Keratinocyte (primary cell): ENCODE measurements at regions not wholly inside any gene's neighbourhood (a gene's known extent, or its start where the extent isn't known, plus 50 kb on each side); places are given as distances from the start of the nearest gene placed in this dataset.

ENCODE experiments used
- DNase-seq: peaks from one replicate; pipeline ENCODE4 v3.0.0-alpha.2; 2011; ENCODE audit warnings: low read depth, missing footprints, low spot score
- FAIRE-seq: peaks from 2 replicates; lab custom pipeline; 2011; peaks lifted over from hg19 to GRCh38; lab: Jason Lieb, UNC
- H2AFZ ChIP-seq: 2 replicates; pipeline ENCODE4 v1.6.0; 2012; ENCODE audit warnings: low read length, control low read depth, inconsistent platforms; ENCODE audit not compliant: control insufficient read depth
- H3K27ac ChIP-seq: 2 replicates; pipeline ENCODE4 v1.5.1; 2011; ENCODE audit warnings: low read length; ENCODE audit not compliant: control insufficient read depth, insufficient read depth
- H3K27me3 ChIP-seq: 3 replicates; pipeline ENCODE4 v1.6.0; 2011; ENCODE audit warnings: low read length; ENCODE audit not compliant: control insufficient read depth, insufficient read depth; ENCODE audit errors: extremely low read depth
- H3K36me3 ChIP-seq, 2 experiments: 2 replicates in 1 of 2; 3 replicates in 1 of 2; pipeline ENCODE4 v1.5.1; 2011; ENCODE audit warnings: low read length in 2 of 2, mild to moderate bottlenecking in 1 of 2; ENCODE audit not compliant: control insufficient read depth in 2 of 2, insufficient read depth in 2 of 2; ENCODE audit errors: extremely low read depth in 1 of 2
- H3K4me1 ChIP-seq: 3 replicates; pipeline ENCODE4 v1.5.1; 2011; ENCODE audit warnings: low read length; ENCODE audit not compliant: control insufficient read depth, insufficient read depth; ENCODE audit errors: extremely low read depth
- H3K4me2 ChIP-seq: 3 replicates; pipeline ENCODE4 v1.6.0; 2011; ENCODE audit warnings: low read depth, low read length; ENCODE audit not compliant: control insufficient read depth, insufficient read depth; ENCODE audit errors: extremely low read depth
- H3K4me3 ChIP-seq, 3 experiments: fragments of 200-600 bp in 1 of 3; sonication (generic) in 1 of 3; 2 replicates in 2 of 3; 3 replicates in 1 of 3; pipeline ENCODE4 v1.5.1; 2011 to 2016; ENCODE audit warnings: low read length in 3 of 3, mild to moderate bottlenecking in 3 of 3, control low read depth in 2 of 3, inconsistent platforms in 1 of 3, low read depth in 1 of 3, mixed read lengths in 1 of 3, mixed run types in 1 of 3, moderate library complexity in 1 of 3; ENCODE audit not compliant: control insufficient read depth in 2 of 3, insufficient read depth in 2 of 3; ENCODE audit errors: extremely low read depth in 1 of 3
- H3K79me2 ChIP-seq: 2 replicates; pipeline ENCODE4 v1.6.0; 2012; ENCODE audit warnings: low read length; ENCODE audit not compliant: control insufficient read depth, insufficient read depth
- H3K9ac ChIP-seq: 3 replicates; pipeline ENCODE4 v1.6.0; 2011; ENCODE audit warnings: low read length; ENCODE audit not compliant: control insufficient read depth, insufficient read depth; ENCODE audit errors: extremely low read depth
- H3K9me1 ChIP-seq: 3 replicates; pipeline ENCODE4 v1.6.0; 2011; ENCODE audit warnings: low read length; ENCODE audit not compliant: control insufficient read depth, insufficient read depth; ENCODE audit errors: extremely low read depth
- H3K9me3 ChIP-seq: 2 replicates; pipeline ENCODE4 v1.5.1; 2012; ENCODE audit warnings: low read depth, low read length; ENCODE audit not compliant: control insufficient read depth
- H4K20me1 ChIP-seq: 3 replicates; pipeline ENCODE4 v1.6.0; 2011; ENCODE audit warnings: low read length; ENCODE audit not compliant: control insufficient read depth, insufficient read depth; ENCODE audit errors: extremely low read depth
- EZH2 ChIP-seq: IDR thresholded peaks from one replicate; pipeline ENCODE4 v1.6.1; 2012; ENCODE audit warnings: inconsistent platforms, mild to moderate bottlenecking, low read length, moderate library complexity
- dilution Hi-C: fragments of 300-500 bp; cut with MboI; formaldehyde crosslinking; loops from one replicate; pipeline ENCODE4 v1.7.0; 2020; ENCODE audit warnings: low sequenced_read_pairs; ENCODE audit not compliant: extremely low pct_ligation_motif_present
- TF ChIP-seq, protein P1 (sequence below), 3 experiments: IDR thresholded peaks in 1 of 3; conservative IDR thresholded peaks in 1 of 3; optimal IDR thresholded peaks in 1 of 3; 2 replicates in 2 of 3; 3 replicates in 1 of 3; pipeline versions ENCODE3 to v1.5.1; 2011; ENCODE audit warnings: low read length in 3 of 3, mild to moderate bottlenecking in 3 of 3, moderate library complexity in 2 of 3, control low read depth in 1 of 3, inconsistent platforms in 1 of 3; ENCODE audit not compliant: insufficient read depth in 2 of 3; ENCODE audit errors: extremely low read depth in 1 of 3

DNA sequence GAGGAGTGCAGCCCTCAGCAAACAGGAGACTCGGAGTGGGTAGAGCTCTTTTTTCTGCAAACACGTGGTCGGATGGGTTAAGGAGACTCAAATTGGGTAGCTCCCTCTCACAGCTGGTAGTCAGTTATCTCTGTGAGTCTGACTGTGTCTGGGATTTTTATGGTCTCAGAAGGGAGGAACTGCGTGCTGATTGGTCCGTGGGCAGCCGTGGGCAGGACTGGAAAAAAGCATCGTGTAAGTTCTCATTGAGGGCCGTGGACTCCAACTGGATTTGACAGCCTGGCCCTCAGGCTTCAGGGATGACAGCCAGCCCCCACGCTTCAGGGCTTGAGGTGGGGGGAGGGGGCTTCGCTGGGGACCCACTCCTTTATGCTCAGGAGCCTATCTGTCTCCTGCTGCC is 463.9 kb downstream of the EPHA3 start:
- no peak overlapping the region for H3K27ac ChIP-seq
- H3K9me1 ChIP-seq, result no peaks in the 10 kb centered on the region
- FAIRE-seq, result no peak
- no peak overlapping the region for H3K9ac ChIP-seq
- no peaks in the 10 kb centered on the region for H3K36me3 ChIP-seq
- no peak overlapping the region for H2AFZ ChIP-seq
- H3K4me2 ChIP-seq, result no peak overlapping the region
- no peak for TF ChIP-seq EZH2
- TF ChIP-seq, protein P1, sequence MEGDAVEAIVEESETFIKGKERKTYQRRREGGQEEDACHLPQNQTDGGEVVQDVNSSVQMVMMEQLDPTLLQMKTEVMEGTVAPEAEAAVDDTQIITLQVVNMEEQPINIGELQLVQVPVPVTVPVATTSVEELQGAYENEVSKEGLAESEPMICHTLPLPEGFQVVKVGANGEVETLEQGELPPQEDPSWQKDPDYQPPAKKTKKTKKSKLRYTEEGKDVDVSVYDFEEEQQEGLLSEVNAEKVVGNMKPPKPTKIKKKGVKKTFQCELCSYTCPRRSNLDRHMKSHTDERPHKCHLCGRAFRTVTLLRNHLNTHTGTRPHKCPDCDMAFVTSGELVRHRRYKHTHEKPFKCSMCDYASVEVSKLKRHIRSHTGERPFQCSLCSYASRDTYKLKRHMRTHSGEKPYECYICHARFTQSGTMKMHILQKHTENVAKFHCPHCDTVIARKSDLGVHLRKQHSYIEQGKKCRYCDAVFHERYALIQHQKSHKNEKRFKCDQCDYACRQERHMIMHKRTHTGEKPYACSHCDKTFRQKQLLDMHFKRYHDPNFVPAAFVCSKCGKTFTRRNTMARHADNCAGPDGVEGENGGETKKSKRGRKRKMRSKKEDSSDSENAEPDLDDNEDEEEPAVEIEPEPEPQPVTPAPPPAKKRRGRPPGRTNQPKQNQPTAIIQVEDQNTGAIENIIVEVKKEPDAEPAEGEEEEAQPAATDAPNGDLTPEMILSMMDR (optimal IDR thresholded peaks at IDR 0.05 in 1 of 3, IDR thresholded peaks at IDR 0.05 in 1 of 3, conservative IDR thresholded peaks at IDR 0.05 in 1 of 3; ENCODE audit: extremely low read depth in 1 of 3, insufficient read depth in 2 of 3, low read length in 3 of 3), result no peak
- H4K20me1 ChIP-seq, result no peaks in the 10 kb centered on the region
- H3K4me3 ChIP-seq, result no peak overlapping the region
- dilution Hi-C loops, result no loop called here
- H3K27me3 ChIP-seq, result no peaks in the 10 kb centered on the region
- DNase-seq, result no peak
- H3K79me2 ChIP-seq, result no peaks in the 10 kb centered on the region
- no peaks in the 10 kb centered on the region for H3K9me3 ChIP-seq
- no peaks in the 10 kb centered on the region for H3K4me1 ChIP-seq

DNA sequence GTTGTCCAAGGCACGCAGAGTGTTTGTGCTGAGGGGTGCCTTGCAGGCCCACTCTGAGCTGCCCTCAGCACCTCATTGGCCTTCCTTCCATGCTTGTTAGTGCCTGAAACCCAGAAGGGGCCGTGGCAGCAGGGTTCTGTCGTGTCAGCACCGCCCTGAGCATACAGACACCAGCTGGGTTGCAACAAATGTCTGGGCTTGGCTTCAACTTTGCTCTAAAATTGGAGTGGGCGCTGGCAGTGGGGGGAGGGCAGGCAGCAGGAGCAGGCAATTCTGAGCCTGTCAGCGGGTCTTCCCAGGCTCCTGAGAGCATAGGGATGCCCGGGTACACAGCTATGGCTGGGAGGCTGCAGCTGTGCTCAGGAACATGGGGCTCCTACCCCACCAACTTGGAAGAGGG is 464.3 kb downstream of the EPHA3 start:
- H3K4me3 ChIP-seq, result no peak overlapping the region
- TF ChIP-seq, protein P1 (optimal IDR thresholded peaks at IDR 0.05 in 1 of 3, IDR thresholded peaks at IDR 0.05 in 1 of 3, conservative IDR thresholded peaks at IDR 0.05 in 1 of 3; ENCODE audit: extremely low read depth in 1 of 3, insufficient read depth in 2 of 3, low read length in 3 of 3), result no peak
- TF ChIP-seq EZH2, result no peak
- H3K36me3 ChIP-seq, result no peaks in the 10 kb centered on the region
- H3K9me3 ChIP-seq, result no peaks in the 10 kb centered on the region
- no peaks in the 10 kb centered on the region for H3K79me2 ChIP-seq
- no peak for DNase-seq
- no peaks in the 10 kb centered on the region for H3K9me1 ChIP-seq
- no peaks in the 10 kb centered on the region for H3K4me1 ChIP-seq
- H3K27me3 ChIP-seq, result no peaks in the 10 kb centered on the region
- H2AFZ ChIP-seq, result no peak overlapping the region
- FAIRE-seq, result no peak
- H3K27ac ChIP-seq, result no peak overlapping the region
- no peaks in the 10 kb centered on the region for H4K20me1 ChIP-seq
- dilution Hi-C loops, result no loop called here
- H3K9ac ChIP-seq, result no peak overlapping the region
- H3K4me2 ChIP-seq, result no peak overlapping the region
